ENCODE measurements at regions not wholly inside any gene's neighbourhood (a gene's known extent, or its start where the extent isn't known, plus 50 kb on each side); places are given as distances from the start of the nearest gene placed in this dataset.

DNA sequence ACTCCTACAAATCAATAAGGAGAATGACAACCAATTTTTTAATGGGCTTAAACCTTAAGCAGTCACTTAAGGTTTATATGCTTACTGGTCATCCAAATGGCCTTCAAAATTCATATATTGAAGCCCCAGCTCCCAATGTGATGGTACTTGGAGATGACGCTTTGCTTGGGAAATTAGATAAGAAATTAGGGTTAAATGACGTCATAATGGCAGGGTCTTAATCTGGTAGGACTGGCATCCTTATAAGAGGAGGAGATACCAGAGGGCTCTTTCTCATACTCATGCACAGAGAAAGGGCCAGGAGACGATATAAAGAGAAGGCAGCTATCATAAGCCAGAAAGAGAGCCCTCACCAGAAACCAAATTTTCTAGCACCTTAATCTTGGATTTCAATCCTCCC is 350.8 kb upstream of the NFE2L3 start:
- DNase-seq (ENCODE audit: low read depth): no peak
- TF ChIP-seq, protein P1, sequence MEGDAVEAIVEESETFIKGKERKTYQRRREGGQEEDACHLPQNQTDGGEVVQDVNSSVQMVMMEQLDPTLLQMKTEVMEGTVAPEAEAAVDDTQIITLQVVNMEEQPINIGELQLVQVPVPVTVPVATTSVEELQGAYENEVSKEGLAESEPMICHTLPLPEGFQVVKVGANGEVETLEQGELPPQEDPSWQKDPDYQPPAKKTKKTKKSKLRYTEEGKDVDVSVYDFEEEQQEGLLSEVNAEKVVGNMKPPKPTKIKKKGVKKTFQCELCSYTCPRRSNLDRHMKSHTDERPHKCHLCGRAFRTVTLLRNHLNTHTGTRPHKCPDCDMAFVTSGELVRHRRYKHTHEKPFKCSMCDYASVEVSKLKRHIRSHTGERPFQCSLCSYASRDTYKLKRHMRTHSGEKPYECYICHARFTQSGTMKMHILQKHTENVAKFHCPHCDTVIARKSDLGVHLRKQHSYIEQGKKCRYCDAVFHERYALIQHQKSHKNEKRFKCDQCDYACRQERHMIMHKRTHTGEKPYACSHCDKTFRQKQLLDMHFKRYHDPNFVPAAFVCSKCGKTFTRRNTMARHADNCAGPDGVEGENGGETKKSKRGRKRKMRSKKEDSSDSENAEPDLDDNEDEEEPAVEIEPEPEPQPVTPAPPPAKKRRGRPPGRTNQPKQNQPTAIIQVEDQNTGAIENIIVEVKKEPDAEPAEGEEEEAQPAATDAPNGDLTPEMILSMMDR (IDR thresholded peaks at IDR 0.05; ENCODE audit: control insufficient read depth, insufficient read depth, low read depth, low read length, missing control alignments): no peak
- H3K4me3 ChIP-seq (ENCODE audit: control insufficient read depth, low read depth, low read length): no peak overlapping the region

DNA sequence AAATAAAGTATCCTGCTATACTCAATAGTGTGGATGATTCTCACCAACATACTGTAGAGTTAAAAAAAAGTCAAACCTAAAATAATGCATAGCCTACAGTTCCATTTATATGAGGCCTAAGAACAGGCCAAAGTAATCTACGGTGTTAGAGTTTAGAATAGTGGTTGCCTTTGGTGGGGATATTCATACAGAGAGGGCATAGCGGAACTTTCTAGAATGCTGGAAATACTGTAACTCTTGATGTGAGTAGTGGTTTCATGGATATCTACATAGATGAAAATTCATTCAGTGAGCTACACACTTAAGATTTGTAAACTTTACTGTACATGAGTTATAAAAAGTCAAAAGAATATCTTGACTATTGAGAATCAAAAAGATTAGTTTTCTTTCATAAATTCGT is 349.9 kb upstream of the NFE2L3 start:
- TF ChIP-seq, protein P1 (IDR thresholded peaks at IDR 0.05; ENCODE audit: control insufficient read depth, insufficient read depth, low read depth, low read length, missing control alignments): no peak
- DNase-seq (ENCODE audit: low read depth): no peak
- H3K4me3 ChIP-seq (ENCODE audit: control insufficient read depth, low read depth, low read length): no peak overlapping the region

DNA sequence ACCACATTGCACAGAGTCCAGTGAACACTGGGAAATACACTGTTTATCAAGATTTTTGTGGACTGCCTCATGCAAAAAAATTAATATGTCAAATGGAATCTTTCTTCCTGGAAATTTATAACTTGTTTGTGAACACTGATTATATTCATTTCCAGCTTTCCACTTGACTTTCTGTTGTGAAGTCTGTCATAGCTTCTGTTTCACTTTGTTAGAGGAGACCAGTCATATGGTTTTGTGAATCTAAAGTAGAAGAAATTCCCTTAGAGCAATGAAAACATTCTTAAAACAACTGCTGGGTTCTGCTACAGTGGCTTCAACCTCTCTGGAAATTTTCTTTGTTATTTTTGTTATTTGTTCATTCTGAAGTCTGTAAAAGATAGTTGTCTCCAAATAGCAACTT is 349.5 kb upstream of the NFE2L3 start:
- no peak for DNase-seq (ENCODE audit: low read depth)
- TF ChIP-seq, protein P1 (IDR thresholded peaks at IDR 0.05; ENCODE audit: control insufficient read depth, insufficient read depth, low read depth, low read length, missing control alignments): no peak
- no peak overlapping the region for H3K4me3 ChIP-seq (ENCODE audit: control insufficient read depth, low read depth, low read length)

DNA sequence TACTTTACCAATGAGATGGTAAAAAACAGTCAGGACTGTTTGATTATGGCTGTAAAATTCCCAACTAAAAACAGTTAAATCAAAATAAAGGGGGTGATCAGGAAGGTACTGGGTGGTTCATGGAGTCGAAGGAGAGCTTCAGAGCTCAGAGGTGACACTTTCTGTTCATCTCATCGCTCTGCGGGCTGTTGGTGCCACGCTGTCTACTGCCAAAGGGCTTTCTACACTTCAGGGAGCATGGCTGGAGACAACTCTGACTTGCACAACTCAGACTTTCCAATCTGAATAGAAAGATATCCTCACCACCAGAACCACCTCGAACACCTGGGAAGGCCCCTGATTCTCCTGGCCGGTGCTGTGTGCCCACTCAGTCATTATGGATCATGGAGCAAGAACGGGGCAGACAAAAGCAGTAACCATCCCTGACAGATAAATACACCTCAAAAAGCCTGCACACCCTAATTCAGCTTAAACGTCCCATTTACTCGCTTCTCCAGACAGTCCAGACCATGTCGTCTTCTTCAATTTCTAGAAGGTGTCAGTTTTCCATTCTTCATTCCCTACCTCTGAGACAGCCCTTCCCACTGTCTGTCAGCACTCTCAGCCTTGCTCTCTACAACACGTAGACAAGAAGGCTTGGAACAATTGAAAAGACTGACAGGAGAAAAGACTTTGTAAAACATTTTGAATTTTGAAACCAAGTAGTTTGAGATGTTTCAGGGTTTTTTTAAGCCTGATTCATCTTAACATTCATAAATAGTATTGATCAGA is 348.7 kb upstream of the NFE2L3 start:
- no peak overlapping the region for H3K4me3 ChIP-seq (ENCODE audit: control insufficient read depth, low read depth, low read length)
- TF ChIP-seq, protein P1 (IDR thresholded peaks at IDR 0.05; ENCODE audit: control insufficient read depth, insufficient read depth, low read depth, low read length, missing control alignments): no peak
- no peak for DNase-seq (ENCODE audit: low read depth)

DNA sequence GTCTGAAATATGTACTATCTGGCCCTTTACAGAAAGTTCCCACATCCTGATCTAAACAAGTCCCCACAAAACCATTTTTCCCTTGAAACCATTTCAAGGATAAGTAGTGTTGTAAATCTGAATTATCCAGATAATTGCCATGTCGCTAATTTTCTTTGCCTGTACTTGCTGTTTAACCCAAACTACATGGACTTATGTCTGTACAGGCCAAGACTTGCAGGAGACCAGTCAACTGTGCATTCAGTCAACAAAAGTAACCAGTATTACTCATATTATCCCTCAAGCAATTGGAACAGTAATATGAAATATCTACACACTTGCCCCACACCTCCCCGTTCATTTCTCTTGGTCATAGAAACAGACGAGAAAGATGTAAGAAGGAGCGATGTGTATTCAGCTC is 347.8 kb upstream of the NFE2L3 start:
- no peak for DNase-seq (ENCODE audit: low read depth)
- H3K4me3 ChIP-seq (ENCODE audit: control insufficient read depth, low read depth, low read length): no peak overlapping the region
- TF ChIP-seq, protein P1 (IDR thresholded peaks at IDR 0.05; ENCODE audit: control insufficient read depth, insufficient read depth, low read depth, low read length, missing control alignments): no peak

DNA sequence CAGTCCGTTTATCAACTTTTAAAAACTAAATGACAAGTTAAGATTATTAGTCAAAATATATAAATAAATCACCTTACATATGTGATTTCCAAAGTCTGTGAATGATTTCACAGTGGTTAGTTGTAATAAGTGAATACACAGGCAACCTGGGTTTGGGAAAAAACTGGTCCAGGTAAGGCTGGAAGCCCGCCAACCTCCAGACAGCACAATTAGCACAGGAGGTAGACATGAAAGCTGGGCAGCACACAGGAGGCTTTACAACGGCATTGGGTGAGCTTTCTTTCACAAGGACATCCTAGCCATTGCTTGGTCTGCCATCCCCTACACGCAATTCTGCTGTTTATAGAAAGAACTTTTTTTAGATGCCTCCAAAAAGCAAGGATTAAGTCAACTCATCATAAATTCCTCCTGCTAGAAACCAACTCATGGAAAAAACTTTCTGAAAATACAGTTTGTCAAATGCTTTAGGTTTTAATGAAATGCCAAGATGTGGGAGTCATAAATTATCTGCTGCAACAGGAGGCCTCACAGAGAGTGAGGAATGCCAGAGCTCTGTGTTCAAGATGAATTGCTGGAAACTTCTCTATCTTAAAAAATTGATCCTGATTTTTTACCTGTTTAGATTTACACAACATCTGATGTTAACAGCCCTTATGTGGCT is 346.8 kb upstream of the NFE2L3 start:
- DNase-seq (ENCODE audit: low read depth): no peak
- TF ChIP-seq, protein P1 (IDR thresholded peaks at IDR 0.05; ENCODE audit: control insufficient read depth, insufficient read depth, low read depth, low read length, missing control alignments): no peak
- H3K4me3 ChIP-seq (ENCODE audit: control insufficient read depth, low read depth, low read length): no peak overlapping the region
